ENCODE measurements at regions not wholly inside any gene's neighbourhood (a gene's known extent, or its start where the extent isn't known, plus 50 kb on each side); places are given as distances from the start of the nearest gene placed in this dataset.
"Not testable (repeated sequence)": the region's sequence is repeated elsewhere in the genome, so short reads cannot be mapped to it uniquely, and the experiment has no call there.

GRCh38 chr5:130580264-130580663 lies 584.8 kb downstream of the HINT1 start:
- DNase-seq (ENCODE audit: low spot score) = no peak

DNA sequence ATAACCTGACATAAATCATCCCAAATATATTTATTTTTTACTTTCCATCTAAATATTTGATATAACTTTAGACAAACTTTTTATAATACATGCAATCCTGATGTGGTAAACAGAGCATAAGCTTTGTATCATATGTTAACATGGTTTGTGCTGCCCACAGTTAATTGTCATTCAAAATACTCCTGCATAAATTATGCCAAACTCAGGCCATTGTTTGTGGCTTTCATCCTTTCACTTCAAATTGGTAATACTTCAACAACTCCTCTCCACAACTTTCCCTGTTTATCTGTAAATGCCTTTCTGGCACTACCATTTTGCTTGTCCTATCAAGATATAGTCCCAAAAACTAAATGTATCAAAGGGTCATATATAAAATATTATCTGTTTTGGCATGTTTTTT lies 586.7 kb downstream of the HINT1 start:
- no peak for DNase-seq (ENCODE audit: low spot score)

GRCh38 chr5:130571076-130571475 lies 594.0 kb downstream of the HINT1 start:
- DNase-seq (ENCODE audit: low spot score) = no peak

GRCh38 chr5:130568791-130569190 lies 596.3 kb downstream of the HINT1 start:
- no peak for DNase-seq (ENCODE audit: low spot score)

DNA sequence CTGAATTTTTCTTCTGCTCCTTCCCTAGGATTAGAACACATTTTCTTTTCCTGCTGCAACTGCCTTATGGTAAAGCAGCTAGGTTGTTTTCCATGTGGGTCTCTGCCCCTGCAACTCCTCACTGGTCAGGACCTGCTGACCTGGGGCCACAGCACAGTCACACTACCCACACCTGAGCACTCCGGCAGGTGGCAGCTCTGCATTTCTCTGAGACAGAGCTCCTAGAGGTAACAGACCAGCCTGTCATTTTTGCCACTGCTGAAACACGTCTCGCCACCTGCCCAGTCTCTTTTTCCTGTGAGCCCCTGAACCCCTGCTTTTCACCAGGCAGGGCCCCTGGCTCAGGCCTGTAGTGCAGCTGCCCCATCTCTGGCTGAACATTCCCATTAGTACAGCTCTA lies 609.6 kb downstream of the HINT1 start:
- DNase-seq (ENCODE audit: low spot score) = no peak

- DNase-seq (ENCODE audit: low spot score) = no peak
Measured at GRCh38 chr5:130550562-130550928, 614.5 kb downstream of the HINT1 start.

DNA sequence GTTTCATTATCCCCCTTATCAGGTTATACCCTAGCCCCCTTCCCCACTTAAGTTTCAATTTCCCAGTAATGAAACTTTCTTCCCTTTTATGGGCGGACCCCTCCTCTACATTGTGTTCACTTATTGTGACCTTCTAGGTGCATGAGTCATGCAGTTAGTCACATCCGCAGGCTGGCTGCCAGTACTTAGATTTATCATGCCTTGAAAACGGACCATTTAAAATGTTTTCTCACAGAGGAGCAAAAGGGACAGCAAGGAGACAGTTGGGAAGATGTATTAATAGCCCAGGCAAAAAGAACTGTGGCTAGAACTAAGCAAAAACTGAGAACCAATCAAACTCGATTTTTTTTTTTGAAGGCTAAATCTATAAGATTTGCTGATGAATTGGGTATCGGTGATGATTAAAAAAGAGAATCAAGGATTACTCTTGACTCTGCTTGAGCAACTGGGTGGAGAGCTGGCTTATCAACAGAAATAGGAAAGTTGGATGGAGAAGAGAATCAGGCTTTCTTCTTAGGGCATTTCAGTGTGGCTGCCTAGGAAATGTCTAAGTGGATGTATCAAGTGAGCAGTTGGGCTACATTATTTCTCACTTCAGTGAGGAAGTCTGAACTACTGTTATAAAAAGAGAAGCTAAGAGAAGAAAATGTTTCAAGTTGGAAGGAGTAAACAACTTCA lies 615.0 kb downstream of the HINT1 start:
- DNase-seq (ENCODE audit: low spot score) = peak; percentile 96

DNA sequence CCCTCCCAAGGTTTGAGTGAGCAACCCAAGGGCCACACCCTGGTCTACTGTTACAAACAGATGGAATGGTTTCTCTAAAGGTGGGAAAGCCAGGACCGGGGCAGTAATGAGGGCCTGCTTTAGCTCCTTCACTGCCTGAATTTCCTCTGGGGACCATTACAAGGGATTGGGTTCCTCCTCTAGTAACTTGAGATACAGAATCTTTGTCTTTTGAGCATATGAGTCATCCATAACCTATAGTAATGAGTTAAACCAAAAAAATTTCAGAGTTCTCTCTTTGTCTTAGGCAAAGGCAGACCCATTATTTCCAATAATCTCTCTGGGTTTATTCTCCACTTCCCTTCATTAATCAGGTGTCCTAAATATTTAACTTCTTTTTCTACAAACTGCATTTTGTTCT lies 618.8 kb downstream of the HINT1 start:
- DNase-seq (ENCODE audit: low spot score) = no peak

- no peak for DNase-seq (ENCODE audit: low spot score)
Measured at GRCh38 chr5:130545291-130545690, 619.8 kb downstream of the HINT1 start.

DNA sequence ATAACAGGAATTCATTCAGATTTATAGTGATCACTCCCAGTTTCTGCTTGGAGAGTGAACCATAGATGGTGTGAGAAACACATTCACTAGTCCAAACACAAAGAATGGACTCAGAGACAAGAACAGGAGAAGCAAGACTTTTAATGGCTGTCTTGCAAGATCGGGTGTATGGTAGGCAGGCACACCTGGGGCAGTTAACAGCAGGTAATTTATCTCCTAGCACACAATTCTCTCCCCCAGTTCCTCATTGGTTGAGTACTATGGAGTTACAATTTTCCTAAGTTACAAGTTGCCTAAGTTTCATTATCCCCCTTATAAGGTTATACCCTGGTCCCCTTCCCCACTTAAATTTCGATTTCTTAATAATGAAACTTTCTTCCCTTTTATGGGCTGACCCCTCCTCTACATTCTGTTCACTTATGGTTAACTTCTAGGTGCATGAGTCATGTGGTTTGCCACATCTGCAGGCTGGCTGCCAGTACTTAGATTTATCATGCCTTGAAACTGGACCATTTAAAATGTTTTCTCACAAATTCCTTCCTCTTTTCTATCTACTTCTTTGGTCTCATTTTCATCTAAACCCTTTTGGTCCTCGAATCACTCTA lies 623.3 kb downstream of the HINT1 start:
- DNase-seq (ENCODE audit: low spot score) = peak; percentile 85

DNA sequence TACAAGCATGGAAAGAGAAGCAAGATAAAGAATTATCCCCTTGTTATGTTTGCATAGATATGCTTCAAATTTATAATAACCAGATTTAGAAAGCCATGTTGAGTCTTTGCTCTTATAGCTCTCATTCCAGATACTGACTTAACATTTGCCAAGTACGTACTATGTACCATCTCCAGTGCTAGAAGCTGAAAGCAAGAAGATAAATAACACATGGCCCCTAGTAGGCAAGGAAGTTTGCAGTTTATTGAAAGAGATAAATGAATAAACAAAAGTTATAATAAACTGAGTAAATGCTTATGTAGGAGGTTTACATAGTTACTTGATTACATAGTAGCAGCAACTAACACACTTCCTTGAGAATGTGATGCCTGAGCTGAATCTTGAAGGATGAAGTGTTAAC lies 628.4 kb downstream of the HINT1 start:
- DNase-seq (ENCODE audit: low spot score) = no peak

- no peak for DNase-seq (ENCODE audit: low spot score)
Measured at GRCh38 chr5:130532786-130533185, 628.5 kb downstream of the CHSY3 start.

GRCh38 chr5:130529511-130530485 lies 625.5 kb downstream of the CHSY3 start:
- DNase-seq (ENCODE audit: low spot score) = no peak

DNA sequence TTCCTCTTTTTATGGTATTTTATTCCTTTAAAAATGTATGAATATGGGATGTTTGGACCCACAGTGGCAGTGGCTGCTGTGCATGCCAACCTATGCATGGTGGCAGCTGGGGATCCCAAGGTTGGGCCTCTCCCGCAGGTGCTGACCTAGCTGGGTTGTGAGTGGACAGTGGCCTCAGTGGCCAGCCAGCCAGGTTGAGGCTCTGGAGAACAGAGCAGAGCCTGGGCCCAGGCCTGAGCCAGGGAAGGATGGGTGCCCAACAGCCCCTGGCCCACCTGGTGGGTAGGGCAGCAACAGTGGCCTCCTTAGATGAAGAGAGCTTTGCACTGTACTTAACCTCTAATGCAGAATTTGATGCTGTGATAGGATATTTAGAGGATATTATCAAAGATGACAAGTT lies 624.8 kb downstream of the CHSY3 start:
- DNase-seq (ENCODE audit: low spot score) = no peak

- DNase-seq (ENCODE audit: low spot score) = peak; percentile 44
Measured at GRCh38 chr5:130528474-130528873, 624.2 kb downstream of the CHSY3 start.

DNA sequence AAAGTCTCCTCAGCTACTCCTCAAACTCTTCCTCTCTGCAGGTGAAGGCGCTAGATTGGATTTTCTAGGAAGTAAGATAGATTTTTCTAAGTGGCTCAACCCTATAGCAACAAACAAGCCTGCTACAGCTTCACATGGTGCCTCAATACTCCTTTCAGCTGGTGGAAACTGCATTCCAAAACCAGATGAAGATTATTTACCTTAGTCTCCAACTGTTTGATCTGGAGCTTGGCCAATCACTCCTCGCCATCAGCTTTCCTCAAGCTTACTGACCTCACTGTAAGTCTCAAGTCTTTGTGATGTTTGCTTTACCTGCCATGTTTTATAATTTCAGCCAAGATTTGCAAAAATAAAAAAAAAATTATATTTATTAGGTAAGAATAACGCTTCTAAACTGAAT lies 622.4 kb downstream of the CHSY3 start:
- no peak for DNase-seq (ENCODE audit: low spot score)

DNA sequence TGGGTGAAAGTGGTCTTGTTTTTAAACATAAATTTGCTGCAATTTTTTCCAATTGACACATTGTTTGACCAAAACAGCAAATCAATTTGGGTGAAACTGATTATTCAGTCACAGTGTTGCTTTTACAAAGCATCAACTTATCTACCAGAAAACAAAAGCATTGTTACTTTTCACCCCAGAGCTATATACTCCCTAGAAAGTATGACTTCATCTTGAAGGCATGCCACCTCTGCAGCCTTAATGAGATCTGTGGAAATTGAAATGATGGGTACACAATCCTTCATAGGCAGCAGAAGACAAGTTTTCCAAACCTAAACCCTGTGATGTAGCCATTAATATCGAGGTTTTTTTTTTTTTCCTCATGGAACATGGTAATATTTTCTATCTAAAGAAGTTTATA lies 615.9 kb downstream of the CHSY3 start:
- peak; percentile 60 for DNase-seq (ENCODE audit: low spot score)

GRCh38 chr5:130514984-130515690 lies 610.9 kb downstream of the CHSY3 start:
- DNase-seq (ENCODE audit: low spot score) = peak; percentile 85

DNA sequence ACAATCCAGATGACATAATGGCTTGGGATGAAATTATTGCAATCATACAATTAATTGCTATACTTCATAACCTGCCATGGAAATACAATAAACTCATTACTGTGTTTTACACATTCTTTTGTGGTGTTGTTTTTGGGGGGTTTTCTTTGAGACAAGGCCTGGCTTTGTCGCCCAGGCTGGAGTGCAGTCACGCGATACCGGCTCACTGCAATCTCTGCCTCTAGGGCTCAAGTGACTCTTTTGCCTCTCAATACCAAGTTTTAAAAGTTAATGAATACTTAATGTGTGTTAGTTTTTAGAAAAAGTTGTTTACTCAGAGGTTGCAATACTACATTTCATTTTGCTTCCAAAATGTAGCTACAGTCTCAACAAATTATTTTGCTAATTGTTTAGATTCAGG lies 598.4 kb downstream of the CHSY3 start:
- no peak for DNase-seq (ENCODE audit: low spot score)

DNA sequence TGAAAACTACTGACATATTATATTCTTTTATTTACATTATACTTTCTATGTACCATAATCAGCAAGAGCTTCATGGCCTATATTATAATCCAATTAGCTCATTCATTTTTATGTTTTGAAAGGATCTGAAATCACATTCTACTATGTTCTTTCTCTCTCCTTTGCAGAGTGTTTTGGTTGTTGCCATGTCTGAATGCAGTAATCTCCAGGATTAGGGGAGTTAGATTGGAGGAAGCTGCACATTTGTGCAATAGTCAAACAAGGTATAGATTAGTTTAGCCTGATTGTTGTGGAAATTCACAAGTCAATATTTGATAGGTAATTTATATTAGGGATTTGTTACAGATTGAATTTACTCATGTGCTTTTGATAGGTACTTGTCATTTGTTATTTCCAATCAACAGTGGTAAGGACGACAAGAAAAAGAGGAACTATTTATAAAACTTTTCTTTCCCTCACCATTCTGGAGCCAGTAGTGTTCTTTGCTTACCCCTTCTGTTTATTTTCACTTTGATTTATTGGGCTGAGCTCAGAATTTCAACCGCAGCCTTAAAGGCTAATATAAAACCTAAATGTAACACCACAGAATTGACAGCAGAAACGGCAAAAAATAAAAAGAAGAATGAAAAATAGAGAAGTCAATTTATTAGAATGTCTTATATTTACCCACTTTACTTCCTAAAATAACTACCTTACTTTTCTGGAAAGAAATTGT lies 597.0 kb downstream of the CHSY3 start:
- DNase-seq (ENCODE audit: low spot score) = no peak

DNA sequence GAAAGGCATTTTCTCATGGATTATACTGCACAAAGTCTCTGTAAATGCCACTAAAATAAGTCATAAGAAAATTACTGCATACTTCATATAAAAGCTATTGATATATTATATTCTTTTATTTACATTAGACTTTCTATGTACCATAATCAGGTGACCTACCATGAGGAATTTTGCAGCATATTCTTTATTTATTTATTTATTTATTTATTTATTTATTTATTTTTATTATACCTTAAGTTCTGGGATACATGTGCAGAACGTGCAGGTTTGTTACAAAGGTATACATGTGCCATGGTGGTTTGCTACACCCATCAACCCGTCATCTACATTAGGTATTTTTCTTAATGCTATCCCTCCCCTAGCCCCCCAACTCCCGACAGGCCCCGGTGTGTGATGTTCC lies 596.2 kb downstream of the CHSY3 start:
- DNase-seq (ENCODE audit: low spot score) = not testable (repeated sequence)
